ENCODE measurements at regions not wholly inside any gene's neighbourhood (a gene's known extent, or its start where the extent isn't known, plus 50 kb on each side); places are given as distances from the start of the nearest gene placed in this dataset.
"Not testable (repeated sequence)": the region's sequence is repeated elsewhere in the genome, so short reads cannot be mapped to it uniquely, and the experiment has no call there.

DNA sequence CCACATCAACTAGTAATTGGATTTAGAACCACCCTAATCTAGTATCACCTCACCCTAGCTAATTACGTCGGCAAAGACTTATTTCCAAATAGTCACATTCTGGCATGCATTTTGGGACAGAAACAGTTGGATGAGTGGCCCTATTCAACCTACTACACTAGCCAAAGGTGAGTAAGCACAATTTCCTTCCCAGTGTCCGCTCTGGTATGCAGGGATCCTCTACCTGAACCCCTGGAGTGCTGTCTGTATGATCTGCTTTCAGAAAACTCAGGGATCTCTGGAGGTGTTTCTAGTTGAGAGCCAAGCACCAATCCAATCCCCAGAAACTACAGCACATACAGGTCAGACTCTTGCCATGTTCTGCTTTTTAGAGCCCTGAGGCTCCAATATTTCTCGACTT, 717.4 kb upstream of the MANEA start:
- intact Hi-C loops (cut with micrococcal nuclease): no loop called here
- Histone ChIP-seq H3K9ac (replicated peaks; ENCODE audit: extremely low read depth, insufficient read depth, low read length) (no peak overlapping the region), H3K9me3 (replicated peaks; ENCODE audit: control insufficient read depth, insufficient read depth, low read length) (no peaks in the 10 kb centered on the region), H2AFZ (ENCODE audit: low read depth, low read length) (no peak overlapping the region), H3K27me3 (ENCODE audit: control insufficient read depth in 2 of 2, insufficient read depth in 2 of 2, low read length in 2 of 2) (no peaks in the 10 kb centered on the region), H3K4me1 (ENCODE audit: control insufficient read depth, extremely low read depth, insufficient read depth, low read length) (no peaks in the 10 kb centered on the region), H3K4me3 (replicated peaks in 1 of 3; ENCODE audit: insufficient read depth in 1 of 3, low read depth in 1 of 3, low read length in 3 of 3) (no peak overlapping the region), H3K9me1 (replicated peaks; ENCODE audit: control insufficient read depth, extremely low read depth, insufficient read depth, low read length) (no peaks in the 10 kb centered on the region), H4K20me1 (replicated peaks; ENCODE audit: control insufficient read depth, extremely low read depth, insufficient read depth, low read length) (no peaks in the 10 kb centered on the region), H3K4me2 (ENCODE audit: insufficient read depth, low read length) (no peak overlapping the region), H3K27ac (ENCODE audit: insufficient read depth, low read depth, low read length) (no peak overlapping the region), H3K36me3 (ENCODE audit: control insufficient read depth in 2 of 2, extremely low read depth in 1 of 2, insufficient read depth in 2 of 2, low read length in 2 of 2) (no peaks in the 10 kb centered on the region), H3K79me2 (ENCODE audit: control insufficient read depth, insufficient read depth, low read length) (no peaks in the 10 kb centered on the region)
- ChIA-PET POLR2A (no interaction called here), CTCF (no interaction called here)
- BruUV-seq (replicated peaks): no TSS peak
- dilution Hi-C loops (cut with MboI; ENCODE audit: extremely low pct_ligation_motif_present, low sequenced_read_pairs): no loop called here
- TF ChIP-seq, protein P1, sequence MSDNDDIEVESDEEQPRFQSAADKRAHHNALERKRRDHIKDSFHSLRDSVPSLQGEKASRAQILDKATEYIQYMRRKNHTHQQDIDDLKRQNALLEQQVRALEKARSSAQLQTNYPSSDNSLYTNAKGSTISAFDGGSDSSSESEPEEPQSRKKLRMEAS (IDR thresholded peaks at IDR 0.05; ENCODE audit: insufficient read depth, insufficient read length): no peak
- TF ChIP-seq EZH2 (IDR thresholded peaks at IDR 0.05; ENCODE audit: borderline replicate concordance, low read depth, low read length, severe bottlenecking) (no peak), GATA2 (IDR thresholded peaks at IDR 0.05; ENCODE audit: insufficient read depth, insufficient read length, low read depth, low read length) (no peak)
- FAIRE-seq (no peak), DNase-seq (ENCODE audit: low read depth, low spot score) (no peak)

DNA sequence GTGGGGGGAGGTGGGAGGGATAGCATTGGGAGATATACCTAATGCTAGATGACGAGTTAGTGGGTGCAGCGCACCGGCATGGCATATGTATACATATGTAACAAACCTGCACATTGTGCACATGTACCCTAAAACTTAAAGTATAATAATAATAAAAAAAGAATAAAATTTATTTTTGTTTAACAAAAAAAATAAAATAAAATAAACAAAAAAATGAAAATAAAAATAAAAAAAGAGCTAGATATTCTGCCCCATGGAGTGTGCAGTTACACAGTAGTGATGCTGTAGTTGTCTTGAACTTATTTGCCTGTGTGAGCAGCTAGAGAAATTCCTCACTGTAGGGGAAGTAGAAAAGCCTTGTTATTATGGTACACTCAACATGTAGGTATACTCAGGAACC, 720.3 kb upstream of the MANEA start:
- H3K9me1 ChIP-seq (replicated peaks; ENCODE audit: control insufficient read depth, extremely low read depth, insufficient read depth, low read length); H2AFZ ChIP-seq (ENCODE audit: low read depth, low read length); DNase-seq (ENCODE audit: low read depth, low spot score); H4K20me1 ChIP-seq (replicated peaks; ENCODE audit: control insufficient read depth, extremely low read depth, insufficient read depth, low read length); H3K27ac ChIP-seq (ENCODE audit: insufficient read depth, low read depth, low read length); H3K27me3 ChIP-seq (ENCODE audit: control insufficient read depth in 2 of 2, insufficient read depth in 2 of 2, low read length in 2 of 2); CTCF ChIA-PET; H3K4me2 ChIP-seq (ENCODE audit: insufficient read depth, low read length); H3K9ac ChIP-seq (replicated peaks; ENCODE audit: extremely low read depth, insufficient read depth, low read length); dilution Hi-C loops (cut with MboI; ENCODE audit: extremely low pct_ligation_motif_present, low sequenced_read_pairs); H3K4me1 ChIP-seq (ENCODE audit: control insufficient read depth, extremely low read depth, insufficient read depth, low read length); H3K9me3 ChIP-seq (replicated peaks; ENCODE audit: control insufficient read depth, insufficient read depth, low read length); H3K4me3 ChIP-seq (replicated peaks in 1 of 3; ENCODE audit: insufficient read depth in 1 of 3, low read depth in 1 of 3, low read length in 3 of 3); BruUV-seq (replicated peaks); POLR2A ChIA-PET; H3K36me3 ChIP-seq (ENCODE audit: control insufficient read depth in 2 of 2, extremely low read depth in 1 of 2, insufficient read depth in 2 of 2, low read length in 2 of 2); FAIRE-seq; intact Hi-C loops (cut with micrococcal nuclease); H3K79me2 ChIP-seq (ENCODE audit: control insufficient read depth, insufficient read depth, low read length): not testable (repeated sequence)

DNA sequence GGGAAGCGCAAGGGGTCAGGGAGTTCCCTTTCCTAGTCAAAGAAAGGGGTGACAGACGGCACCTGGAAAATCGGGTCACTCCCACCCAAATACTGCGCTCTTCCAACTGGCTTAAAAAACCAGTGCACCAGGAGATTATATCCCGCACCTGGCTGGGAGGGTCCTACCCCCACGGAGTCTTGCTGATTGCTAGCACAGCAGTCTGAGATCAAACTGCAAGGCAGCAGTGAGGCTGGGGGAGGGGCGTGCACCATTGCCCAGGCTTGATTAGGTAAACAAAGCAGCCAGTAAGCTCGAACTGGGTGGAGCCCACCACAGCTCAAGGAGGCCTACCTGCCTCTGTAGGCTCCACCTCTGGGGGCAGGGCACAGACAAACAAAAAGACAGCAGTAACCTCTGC, 726.0 kb upstream of the MANEA start:
- POLR2A ChIA-PET; H3K4me3 ChIP-seq (replicated peaks in 1 of 3; ENCODE audit: insufficient read depth in 1 of 3, low read depth in 1 of 3, low read length in 3 of 3); H3K4me1 ChIP-seq (ENCODE audit: control insufficient read depth, extremely low read depth, insufficient read depth, low read length); H3K79me2 ChIP-seq (ENCODE audit: control insufficient read depth, insufficient read depth, low read length); H3K9me1 ChIP-seq (replicated peaks; ENCODE audit: control insufficient read depth, extremely low read depth, insufficient read depth, low read length); H2AFZ ChIP-seq (ENCODE audit: low read depth, low read length); BruUV-seq (replicated peaks); H3K4me2 ChIP-seq (ENCODE audit: insufficient read depth, low read length); H3K9ac ChIP-seq (replicated peaks; ENCODE audit: extremely low read depth, insufficient read depth, low read length); intact Hi-C loops (cut with micrococcal nuclease); dilution Hi-C loops (cut with MboI; ENCODE audit: extremely low pct_ligation_motif_present, low sequenced_read_pairs); CTCF ChIA-PET; H4K20me1 ChIP-seq (replicated peaks; ENCODE audit: control insufficient read depth, extremely low read depth, insufficient read depth, low read length); H3K27ac ChIP-seq (ENCODE audit: insufficient read depth, low read depth, low read length); DNase-seq (ENCODE audit: low read depth, low spot score); H3K27me3 ChIP-seq (ENCODE audit: control insufficient read depth in 2 of 2, insufficient read depth in 2 of 2, low read length in 2 of 2); FAIRE-seq; H3K9me3 ChIP-seq (replicated peaks; ENCODE audit: control insufficient read depth, insufficient read depth, low read length); H3K36me3 ChIP-seq (ENCODE audit: control insufficient read depth in 2 of 2, extremely low read depth in 1 of 2, insufficient read depth in 2 of 2, low read length in 2 of 2): not testable (repeated sequence)
